ENCODE measurements at regions not wholly inside any gene's neighbourhood (a gene's known extent, or its start where the extent isn't known, plus 50 kb on each side); places are given as distances from the start of the nearest gene placed in this dataset.

DNA sequence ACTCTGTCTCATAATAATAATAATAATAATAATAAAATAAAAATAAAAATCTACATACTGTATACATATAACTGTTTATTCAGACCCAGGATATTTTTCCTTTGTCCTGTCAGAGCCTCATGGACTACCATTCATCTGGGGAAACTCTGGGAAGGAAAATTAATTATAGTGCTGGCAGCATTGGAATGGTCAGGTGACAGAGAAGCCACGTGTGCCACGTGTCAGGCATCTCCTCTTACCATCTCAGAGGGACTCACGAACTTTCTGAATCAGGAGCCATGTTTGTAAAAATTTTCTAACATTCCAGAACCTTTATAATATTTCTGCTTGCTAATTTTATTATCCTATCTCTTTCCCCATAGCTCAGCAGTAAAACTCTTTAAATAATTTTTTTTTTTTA is 97.8 kb upstream of the HNRNPU start:
- TF ChIP-seq, protein P1, sequence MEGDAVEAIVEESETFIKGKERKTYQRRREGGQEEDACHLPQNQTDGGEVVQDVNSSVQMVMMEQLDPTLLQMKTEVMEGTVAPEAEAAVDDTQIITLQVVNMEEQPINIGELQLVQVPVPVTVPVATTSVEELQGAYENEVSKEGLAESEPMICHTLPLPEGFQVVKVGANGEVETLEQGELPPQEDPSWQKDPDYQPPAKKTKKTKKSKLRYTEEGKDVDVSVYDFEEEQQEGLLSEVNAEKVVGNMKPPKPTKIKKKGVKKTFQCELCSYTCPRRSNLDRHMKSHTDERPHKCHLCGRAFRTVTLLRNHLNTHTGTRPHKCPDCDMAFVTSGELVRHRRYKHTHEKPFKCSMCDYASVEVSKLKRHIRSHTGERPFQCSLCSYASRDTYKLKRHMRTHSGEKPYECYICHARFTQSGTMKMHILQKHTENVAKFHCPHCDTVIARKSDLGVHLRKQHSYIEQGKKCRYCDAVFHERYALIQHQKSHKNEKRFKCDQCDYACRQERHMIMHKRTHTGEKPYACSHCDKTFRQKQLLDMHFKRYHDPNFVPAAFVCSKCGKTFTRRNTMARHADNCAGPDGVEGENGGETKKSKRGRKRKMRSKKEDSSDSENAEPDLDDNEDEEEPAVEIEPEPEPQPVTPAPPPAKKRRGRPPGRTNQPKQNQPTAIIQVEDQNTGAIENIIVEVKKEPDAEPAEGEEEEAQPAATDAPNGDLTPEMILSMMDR (IDR thresholded peaks at IDR 0.05; ENCODE audit: unreplicated experiment in 3 of 3) = no peak
- H3K4me1 Mint-ChIP-seq = peaks cover 24% of the 10 kb centered on the region
- no peak overlapping the region for H3K27ac Mint-ChIP-seq
- H3K36me3 Mint-ChIP-seq (ENCODE audit: low read depth) = no peaks in the 10 kb centered on the region
- H3K4me3 Mint-ChIP-seq = no peak overlapping the region
- no peaks in the 10 kb centered on the region for H3K9me3 Mint-ChIP-seq
- no peaks in the 10 kb centered on the region for H3K27me3 Mint-ChIP-seq (ENCODE audit: low read depth)

DNA sequence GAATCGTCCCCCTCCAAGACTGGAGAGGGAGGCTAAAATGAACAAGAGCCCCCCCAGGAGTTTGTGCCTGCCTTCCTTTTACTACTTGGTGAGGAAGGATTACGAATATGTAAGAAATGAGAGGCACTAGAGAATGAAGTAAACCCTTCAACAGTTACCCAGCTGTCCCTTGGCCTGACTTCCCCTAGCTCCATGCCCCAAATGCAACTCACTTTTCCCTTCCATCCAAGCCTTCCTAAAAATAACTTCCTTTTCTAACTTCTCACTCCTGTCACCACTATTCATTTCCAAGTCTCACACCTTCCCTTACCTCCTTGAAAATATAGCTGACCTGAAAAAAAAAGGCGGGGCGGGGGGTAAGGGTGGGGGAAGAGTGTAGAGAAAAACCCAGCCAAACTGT is 96.6 kb upstream of the HNRNPU start:
- H3K4me1 Mint-ChIP-seq = peaks cover 22% of the 10 kb centered on the region
- H3K27ac Mint-ChIP-seq = peak overlapping the region in 1 of 3 experiments; percentile 39
- TF ChIP-seq, protein P1 (IDR thresholded peaks at IDR 0.05; ENCODE audit: unreplicated experiment in 3 of 3) = no peak
- no peaks in the 10 kb centered on the region for H3K36me3 Mint-ChIP-seq (ENCODE audit: low read depth)
- H3K9me3 Mint-ChIP-seq = no peaks in the 10 kb centered on the region
- no peaks in the 10 kb centered on the region for H3K27me3 Mint-ChIP-seq (ENCODE audit: low read depth)
- H3K4me3 Mint-ChIP-seq = no peak overlapping the region

DNA sequence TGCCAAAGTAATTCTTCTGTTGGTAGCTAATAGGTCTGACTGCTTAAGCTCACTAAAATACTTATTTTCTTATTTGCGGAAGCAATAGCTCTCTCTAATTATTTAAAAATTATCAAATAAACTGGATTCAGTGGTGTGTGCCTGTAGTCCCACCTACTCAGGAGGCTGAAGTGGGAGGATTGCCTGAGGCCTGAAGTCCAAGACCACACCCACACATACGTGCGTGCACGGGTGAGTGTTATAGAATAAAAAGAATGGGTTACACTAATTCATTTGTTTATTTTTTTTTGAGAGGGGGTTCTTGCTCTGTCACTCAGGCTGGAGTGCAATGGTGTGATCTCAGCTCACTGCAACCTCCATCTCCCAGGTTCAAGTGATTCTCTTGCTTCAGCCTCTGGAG is 94.2 kb upstream of the HNRNPU start:
- TF ChIP-seq, protein P1 (IDR thresholded peaks at IDR 0.05; ENCODE audit: unreplicated experiment in 3 of 3) = no peak

DNA sequence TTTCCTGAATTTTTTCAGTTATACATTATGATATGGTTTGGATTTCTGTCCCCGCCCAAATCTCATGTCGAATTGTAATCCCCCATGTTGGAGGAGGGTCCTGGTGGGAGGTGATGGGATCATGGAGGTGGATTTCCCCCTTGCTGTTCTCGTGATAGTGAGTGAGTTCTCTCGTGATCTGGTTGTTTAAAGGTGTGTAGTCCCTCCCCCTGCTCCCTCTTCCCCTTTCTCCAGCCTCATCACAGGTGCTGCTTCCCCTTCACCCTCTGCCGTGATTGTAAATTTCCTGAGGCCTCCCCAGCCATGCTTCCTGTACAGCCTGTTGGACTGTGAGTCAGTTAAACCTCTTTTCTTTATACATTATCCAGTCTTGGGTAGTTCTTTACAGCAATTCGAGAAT is 93.2 kb upstream of the HNRNPU start:
- H3K27ac Mint-ChIP-seq = no peak overlapping the region
- H3K9me3 Mint-ChIP-seq = no peaks in the 10 kb centered on the region
- H3K4me3 Mint-ChIP-seq = no peak overlapping the region

More for the DNA sequence above, 94.2 kb upstream of the HNRNPU start:
- Mint-ChIP-seq H3K4me3 (no peak overlapping the region), H3K4me1 (peaks cover 24% of the 10 kb centered on the region), H3K27ac (no peak overlapping the region), H3K27me3 (ENCODE audit: low read depth) (no peaks in the 10 kb centered on the region), H3K36me3 (ENCODE audit: low read depth) (no peaks in the 10 kb centered on the region), H3K9me3 (no peaks in the 10 kb centered on the region)

DNA sequence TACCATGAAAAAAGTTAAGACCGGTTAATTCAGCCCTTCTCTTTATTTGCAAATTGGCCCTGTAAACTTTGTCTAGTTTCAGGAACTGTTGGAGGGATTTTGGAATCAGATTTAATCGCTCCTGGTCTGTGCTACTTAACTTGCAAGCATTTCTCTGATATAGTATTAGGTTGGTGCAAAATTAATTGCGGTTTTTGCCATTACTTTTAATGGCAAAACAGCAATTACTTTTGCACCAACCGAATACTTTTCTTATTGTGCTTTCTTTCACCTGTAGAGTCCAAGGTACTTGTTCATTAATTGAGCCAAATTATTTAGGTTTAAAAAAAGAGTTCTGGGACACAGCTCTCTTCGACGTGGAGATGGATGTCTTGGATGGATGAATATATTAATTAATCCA is 92.8 kb upstream of the HNRNPU start:
- no peaks in the 10 kb centered on the region for H3K9me3 Mint-ChIP-seq

More for the DNA sequence above, 93.2 kb upstream of the HNRNPU start:
- H3K4me1 Mint-ChIP-seq = peaks cover 32% of the 10 kb centered on the region
- H3K27me3 Mint-ChIP-seq (ENCODE audit: low read depth) = no peaks in the 10 kb centered on the region
- H3K36me3 Mint-ChIP-seq (ENCODE audit: low read depth) = no peaks in the 10 kb centered on the region
- TF ChIP-seq, protein P1 (IDR thresholded peaks at IDR 0.05; ENCODE audit: unreplicated experiment in 3 of 3) = no peak

DNA sequence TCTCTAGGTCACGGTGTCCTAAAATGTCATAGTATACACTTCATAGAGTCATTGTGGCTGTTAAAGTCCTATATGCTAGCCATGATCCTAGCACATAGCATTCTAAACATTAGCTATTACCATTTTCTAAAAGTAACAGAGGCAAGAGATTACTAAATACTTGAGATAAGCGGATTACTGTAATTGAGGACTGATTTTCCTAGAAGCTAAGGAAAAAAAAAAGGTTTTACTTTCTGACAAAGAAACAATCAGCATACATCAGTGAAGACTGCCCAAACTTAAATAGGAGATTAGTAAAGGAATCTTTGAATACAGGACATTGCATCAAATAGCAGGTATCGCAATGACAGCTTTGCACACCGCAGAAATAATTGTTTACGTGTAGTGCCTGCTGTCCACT is 91.3 kb upstream of the HNRNPU start:
- H3K27ac Mint-ChIP-seq = no peak overlapping the region
- no peaks in the 10 kb centered on the region for H3K9me3 Mint-ChIP-seq
- TF ChIP-seq, protein P1 (IDR thresholded peaks at IDR 0.05; ENCODE audit: unreplicated experiment in 3 of 3) = no peak
- no peaks in the 10 kb centered on the region for H3K36me3 Mint-ChIP-seq (ENCODE audit: low read depth)
- no peak overlapping the region for H3K4me3 Mint-ChIP-seq
- H3K27me3 Mint-ChIP-seq (ENCODE audit: low read depth) = peaks cover 4% of the 10 kb centered on the region
- H3K4me1 Mint-ChIP-seq = peaks cover 27% of the 10 kb centered on the region

More for the DNA sequence above, 92.8 kb upstream of the HNRNPU start:
- no peak overlapping the region for H3K4me3 Mint-ChIP-seq
- TF ChIP-seq, protein P1 (IDR thresholded peaks at IDR 0.05; ENCODE audit: unreplicated experiment in 3 of 3) = no peak
- no peaks in the 10 kb centered on the region for H3K36me3 Mint-ChIP-seq (ENCODE audit: low read depth)
- H3K4me1 Mint-ChIP-seq = peaks cover 33% of the 10 kb centered on the region
- H3K27me3 Mint-ChIP-seq (ENCODE audit: low read depth) = peaks cover 2% of the 10 kb centered on the region
- H3K27ac Mint-ChIP-seq = no peak overlapping the region

Data from nephron (organoid).